H1 (cell line): ENCODE measurements at regions not wholly inside any gene's neighbourhood (a gene's known extent, or its start where the extent isn't known, plus 50 kb on each side); places are given as distances from the start of the nearest gene placed in this dataset.

ENCODE experiments used
- CTCF ChIP-seq, 3 experiments: IDR thresholded peaks; 1 replicate in 2 of 3; 2 replicates in 1 of 3; pipeline versions ENCODE4 v1.5.1 to v1.6.1; 2011; ENCODE audit warnings: low read length in 3 of 3, mild to moderate bottlenecking in 3 of 3, inconsistent platforms in 2 of 3, low read depth in 1 of 3, moderate library complexity in 1 of 3; ENCODE audit not compliant: insufficient read depth in 1 of 3; ENCODE audit errors: control extremely low read depth in 1 of 3
- POLR2A ChIP-seq, 2 experiments: IDR thresholded peaks; 1 replicate in 1 of 2; 2 replicates in 1 of 2; pipeline ENCODE4 v1.6.1; 2011; ENCODE audit warnings: low read depth in 2 of 2, low read length in 2 of 2, mild to moderate bottlenecking in 2 of 2; ENCODE audit errors: control extremely low read depth in 1 of 2

- TF ChIP-seq CTCF (IDR thresholded peaks at IDR 0.05; ENCODE audit: control extremely low read depth in 1 of 3, insufficient read depth in 1 of 3, low read depth in 1 of 3, low read length in 3 of 3) (no peak), POLR2A (IDR thresholded peaks at IDR 0.05; ENCODE audit: control extremely low read depth in 1 of 2, low read depth in 2 of 2, low read length in 2 of 2) (no peak)
Measured at GRCh38 chr1:234884701-234885100, 243.9 kb downstream of the TOMM20 start.
